Stimulated activated CD8-positive, alpha-beta memory T cell treated with anti-CD3 and anti-CD28 coated beads, Interleukin-15, amount 100 ng/mL, for 48 hours (primary cell): ENCODE measurements at regions not wholly inside any gene's neighbourhood (a gene's known extent, or its start where the extent isn't known, plus 50 kb on each side); places are given as distances from the start of the nearest gene placed in this dataset.
"Not testable (repeated sequence)": the region's sequence is repeated elsewhere in the genome, so short reads cannot be mapped to it uniquely, and the experiment has no call there.

ENCODE experiments used
- DNase-seq, 2 donors: peaks; one replicate each; pipeline ENCODE4 v3.0.0-alpha.2; 2020; ENCODE audit warnings: low read depth in 2 of 2

GRCh38 chr5:96319981-96320739 is 112.9 kb downstream of the PCSK1 start:
- not testable (repeated sequence) for DNase-seq

GRCh38 chr5:96318569-96319110 is 114.4 kb downstream of the PCSK1 start:
- no peak for DNase-seq

GRCh38 chr5:96317945-96318344 is 115.1 kb downstream of the PCSK1 start:
- no peak for DNase-seq

- DNase-seq: no peak
These were observed 116.6 kb downstream of the PCSK1 start for GRCh38 chr5:96316487-96316886.

GRCh38 chr5:96316017-96316416 is 117.0 kb downstream of the PCSK1 start:
- DNase-seq: no peak

GRCh38 chr5:96315431-96315830 is 117.6 kb downstream of the PCSK1 start:
- DNase-seq: no peak

GRCh38 chr5:96312383-96312782 is 120.7 kb downstream of the PCSK1 start:
- no peak for DNase-seq

- not testable (repeated sequence) for DNase-seq
These were observed 126.0 kb downstream of the PCSK1 start for GRCh38 chr5:96307047-96307446.

GRCh38 chr5:96302174-96302738 is 130.8 kb downstream of the PCSK1 start:
- no peak for DNase-seq

- no peak for DNase-seq
These were observed 132.1 kb downstream of the PCSK1 start for GRCh38 chr5:96300976-96301375.

GRCh38 chr5:96297867-96298266 is 135.2 kb downstream of the PCSK1 start:
- no peak for DNase-seq

- DNase-seq: no peak
These were observed 135.8 kb downstream of the PCSK1 start for GRCh38 chr5:96297290-96297689.

- DNase-seq: no peak
These were observed 138.2 kb downstream of the PCSK1 start for GRCh38 chr5:96294884-96295202.

- DNase-seq: no peak
These were observed 138.8 kb downstream of the PCSK1 start for GRCh38 chr5:96293966-96294883.

- DNase-seq: no peak
These were observed 140.3 kb downstream of the PCSK1 start for GRCh38 chr5:96292582-96293247.

- not testable (repeated sequence) for DNase-seq
These were observed 143.8 kb downstream of the PCSK1 start for GRCh38 chr5:96289287-96289686.

- no peak for DNase-seq
These were observed 144.2 kb downstream of the PCSK1 start for GRCh38 chr5:96288845-96289185.

- DNase-seq: no peak
These were observed 144.7 kb downstream of the PCSK1 start for GRCh38 chr5:96288166-96288844.

- DNase-seq: no peak
These were observed 145.9 kb downstream of the PCSK1 start for GRCh38 chr5:96287136-96287535.

GRCh38 chr5:96285823-96286222 is 147.2 kb downstream of the PCSK1 start:
- no peak for DNase-seq

GRCh38 chr5:96284727-96285389 is 148.2 kb downstream of the PCSK1 start:
- no peak for DNase-seq
